ENCODE measurements at regions not wholly inside any gene's neighbourhood (a gene's known extent, or its start where the extent isn't known, plus 50 kb on each side); places are given as distances from the start of the nearest gene placed in this dataset.

- no peak for TF ChIP-seq CTCF (IDR thresholded peaks at IDR 0.05; ENCODE audit: low read depth, low read length)
- peaks cover 57% of the 10 kb centered on the region for H3K36me3 ChIP-seq
- no peak for DNase-seq
- no peaks in the 10 kb centered on the region for H3K27me3 ChIP-seq (ENCODE audit: insufficient read depth, low read depth, severe bottlenecking)
- no peaks in the 10 kb centered on the region for H3K9me3 ChIP-seq (ENCODE audit: severe bottlenecking)
- H3K4me3 ChIP-seq (ENCODE audit: low read depth, low read length), result no peak overlapping the region
- H3K27ac ChIP-seq, result peak overlapping the region; percentile 95
Measured at GRCh38 chr12:124517260-124518050, 50.0 kb downstream of the NCOR2 start.

DNA sequence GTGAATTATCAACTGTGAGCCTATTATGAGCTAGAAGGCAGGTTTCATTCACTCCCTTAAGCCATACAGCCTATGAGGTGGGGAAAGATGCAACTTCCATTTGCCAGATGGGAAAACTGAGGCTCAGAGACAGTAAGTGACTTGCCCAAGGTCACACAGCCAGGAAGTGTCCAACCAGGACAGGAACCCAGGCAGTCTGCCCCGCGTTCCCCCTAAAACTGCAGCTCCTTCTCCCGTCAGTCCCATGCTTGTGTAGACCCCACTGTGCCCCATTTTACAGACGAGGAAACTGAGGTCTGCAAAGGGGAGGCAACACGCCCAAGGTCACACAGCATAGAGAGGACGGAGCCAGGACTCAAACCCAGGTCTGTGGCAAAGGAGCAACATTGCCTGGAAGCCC is 50.6 kb downstream of the NCOR2 start:
- no peak for TF ChIP-seq CTCF (IDR thresholded peaks at IDR 0.05; ENCODE audit: low read depth, low read length)
- DNase-seq, result no peak
- Histone ChIP-seq H3K4me3 (ENCODE audit: low read depth, low read length) (no peak overlapping the region), H3K27ac (no peak overlapping the region; the same call in 1 of the 2 replicates), H3K27me3 (ENCODE audit: insufficient read depth, low read depth, severe bottlenecking) (no peaks in the 10 kb centered on the region), H3K9me3 (ENCODE audit: severe bottlenecking) (no peaks in the 10 kb centered on the region), H3K36me3 (peaks cover 57% of the 10 kb centered on the region)

- Histone ChIP-seq H3K27ac (peak overlapping the region; percentile 39), H3K36me3 (peaks cover 57% of the 10 kb centered on the region), H3K9me3 (ENCODE audit: severe bottlenecking) (no peaks in the 10 kb centered on the region), H3K4me3 (ENCODE audit: low read depth, low read length) (no peak overlapping the region), H3K27me3 (ENCODE audit: insufficient read depth, low read depth, severe bottlenecking) (no peaks in the 10 kb centered on the region)
- DNase-seq, result no peak
- no peak for TF ChIP-seq CTCF (IDR thresholded peaks at IDR 0.05; ENCODE audit: low read depth, low read length)
Measured at GRCh38 chr12:124515981-124516380, 51.4 kb downstream of the NCOR2 start.

- H3K36me3 ChIP-seq, result peaks cover 59% of the 10 kb centered on the region
- H3K4me3 ChIP-seq (ENCODE audit: low read depth, low read length), result no peak overlapping the region
- H3K27me3 ChIP-seq (ENCODE audit: insufficient read depth, low read depth, severe bottlenecking), result no peaks in the 10 kb centered on the region
- H3K27ac ChIP-seq, result peak overlapping the region; percentile 39; the same call in 1 of the 2 replicates
- no peak for TF ChIP-seq CTCF (IDR thresholded peaks at IDR 0.05; ENCODE audit: low read depth, low read length)
- no peak for DNase-seq
- H3K9me3 ChIP-seq (ENCODE audit: severe bottlenecking), result no peaks in the 10 kb centered on the region
Measured at GRCh38 chr12:124514996-124515932, 52.1 kb downstream of the NCOR2 start.

DNA sequence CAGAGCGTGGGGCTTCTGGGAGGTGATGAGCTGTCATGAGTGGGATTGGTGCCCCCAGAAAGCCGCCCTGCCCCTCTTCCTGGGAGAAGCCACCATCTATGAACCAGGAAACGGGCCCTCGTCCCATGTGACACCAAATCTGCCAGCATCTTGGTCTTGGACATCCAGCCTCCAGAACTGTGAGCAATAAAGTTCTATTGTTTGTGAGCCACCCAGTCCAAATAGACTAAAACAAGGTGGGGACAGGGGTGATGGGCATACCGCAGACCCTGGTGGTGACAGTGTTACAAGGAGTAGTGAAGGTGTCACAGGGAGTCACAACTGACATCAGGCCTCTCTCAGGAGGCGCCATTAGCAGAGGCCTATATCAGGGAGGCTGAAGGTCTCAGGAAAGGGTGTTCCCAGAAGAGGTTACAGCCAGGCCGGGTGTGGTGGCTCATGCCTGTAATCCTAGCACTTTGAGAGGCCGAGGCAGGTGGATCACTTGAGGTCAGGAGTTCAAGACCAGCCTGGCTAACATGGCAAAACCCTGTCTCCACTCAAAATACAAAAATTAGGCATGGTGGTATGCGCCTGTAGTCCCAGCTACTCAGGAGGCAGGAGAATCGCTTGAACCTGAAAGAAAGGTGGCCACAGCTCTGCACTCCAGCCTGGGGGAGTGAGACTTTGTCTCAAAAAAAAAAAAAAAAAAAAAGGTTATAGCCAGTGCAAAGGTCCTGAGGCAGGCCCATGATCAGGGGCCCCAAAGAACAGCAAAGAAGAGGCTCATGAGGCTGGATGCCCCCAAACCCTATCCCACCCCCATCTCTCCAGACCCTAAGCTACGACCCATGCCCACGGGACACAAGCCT is 53.0 kb downstream of the NCOR2 start:
- no peak for DNase-seq
- H3K9me3 ChIP-seq (ENCODE audit: severe bottlenecking), result no peaks in the 10 kb centered on the region
- H3K4me3 ChIP-seq (ENCODE audit: low read depth, low read length), result no peak overlapping the region
- no peak for TF ChIP-seq CTCF (IDR thresholded peaks at IDR 0.05; ENCODE audit: low read depth, low read length)
- peaks cover 59% of the 10 kb centered on the region for H3K36me3 ChIP-seq
- no peak overlapping the region for H3K27ac ChIP-seq
- no peaks in the 10 kb centered on the region for H3K27me3 ChIP-seq (ENCODE audit: insufficient read depth, low read depth, severe bottlenecking)
